K562 (cell line): ENCODE measurements at regions not wholly inside any gene's neighbourhood (a gene's known extent, or its start where the extent isn't known, plus 50 kb on each side); places are given as distances from the start of the nearest gene placed in this dataset.

Source experiments
- CBX1 ChIP-seq: sonication (generic); IDR thresholded peaks from 2 replicates; pipeline ENCODE4 v1.6.1; 2016; ENCODE audit warnings: antibody characterized with exemption, low read depth, mild to moderate bottlenecking
- ELF1 ChIP-seq: fragments of 200-800 bp; sonication (Bioruptor generic); IDR thresholded peaks from 2 replicates; pipeline ENCODE4 v1.6.1; 2016; ENCODE audit warnings: missing genetic modification characterization, missing compliant biosample characterization
- EP300 ChIP-seq: IDR thresholded peaks from 2 replicates; pipeline ENCODE4 v1.6.1; 2012; ENCODE audit warnings: low read length, improper control_type of control experiment
- ESRRA ChIP-seq: fragments of 450-650 bp; IDR thresholded peaks from 2 replicates; pipeline ENCODE4 v1.6.1; 2014; ENCODE audit warnings: low read depth, mild to moderate bottlenecking, moderate library complexity, borderline replicate concordance
- NBN ChIP-seq: fragments of 450-650 bp; IDR thresholded peaks from 2 replicates; pipeline ENCODE4 v1.6.1; 2016; ENCODE audit warnings: low read depth, mild to moderate bottlenecking
- SREBF1 ChIP-seq: fragments of 150-350 bp; IDR thresholded peaks from 2 replicates; pipeline ENCODE4 v1.6.1; 2014; ENCODE audit warnings: antibody characterized with exemption, low read depth, low read length, borderline replicate concordance
- ZBTB1 ChIP-seq: sonication (generic); formaldehyde crosslinking; IDR thresholded peaks from 2 replicates; pipeline ENCODE4 v1.8.1; 2023; ENCODE audit warnings: missing genetic modification reagents, low read depth, mild to moderate bottlenecking, borderline replicate concordance
- TF ChIP-seq, protein P1 (sequence below): fragments of 250-450 bp; sonication (Bioruptor Pico); IDR thresholded peaks from 2 replicates; pipeline ENCODE4 v1.4.0; 2020; ENCODE audit warnings: mild to moderate bottlenecking, moderate library complexity
- TF ChIP-seq, protein P2 (sequence below), 2 experiments: fragments of 450-650 bp; IDR thresholded peaks; 2 replicates each; pipeline ENCODE4 v1.6.1; 2018; ENCODE audit warnings: mild to moderate bottlenecking in 2 of 2, low read depth in 1 of 2; ENCODE audit not compliant: partially characterized antibody in 2 of 2

DNA sequence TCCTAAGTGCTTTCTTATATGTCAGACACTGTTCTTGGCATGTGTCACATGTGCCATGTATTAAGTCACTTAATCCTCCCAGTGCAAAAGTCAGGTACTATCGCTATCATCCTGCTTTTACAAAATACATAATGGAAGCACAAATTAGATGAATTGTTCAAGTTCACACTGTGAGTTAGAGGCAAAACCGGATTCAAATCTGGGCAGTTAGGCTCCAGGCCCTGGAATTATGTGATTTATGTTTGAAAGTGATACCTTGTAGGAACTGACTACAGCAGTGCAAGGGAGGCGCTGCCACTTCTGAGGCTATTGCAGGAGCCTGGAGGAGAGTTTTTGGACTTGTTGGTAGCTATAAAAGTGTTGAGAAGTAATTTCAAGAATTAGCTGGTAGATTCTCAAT, 358.3 kb downstream of the HLX start:
- TF ChIP-seq ESRRA, result no peak
- TF ChIP-seq, protein P1, sequence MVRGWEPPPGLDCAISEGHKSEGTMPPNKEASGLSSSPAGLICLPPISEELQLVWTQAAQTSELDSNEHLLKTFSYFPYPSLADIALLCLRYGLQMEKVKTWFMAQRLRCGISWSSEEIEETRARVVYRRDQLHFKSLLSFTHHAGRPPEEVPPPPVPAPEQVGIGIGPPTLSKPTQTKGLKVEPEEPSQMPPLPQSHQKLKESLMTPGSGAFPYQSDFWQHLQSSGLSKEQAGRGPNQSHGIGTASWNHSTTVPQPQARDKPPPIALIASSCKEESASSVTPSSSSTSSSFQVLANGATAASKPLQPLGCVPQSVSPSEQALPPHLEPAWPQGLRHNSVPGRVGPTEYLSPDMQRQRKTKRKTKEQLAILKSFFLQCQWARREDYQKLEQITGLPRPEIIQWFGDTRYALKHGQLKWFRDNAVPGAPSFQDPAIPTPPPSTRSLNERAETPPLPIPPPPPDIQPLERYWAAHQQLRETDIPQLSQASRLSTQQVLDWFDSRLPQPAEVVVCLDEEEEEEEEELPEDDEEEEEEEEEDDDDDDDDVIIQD (CRISPR knock-in tag), result no peak
- TF ChIP-seq CBX1, result no peak
- TF ChIP-seq SREBF1, result no peak
- TF ChIP-seq NBN, result no peak
- no peak for TF ChIP-seq ELF1 (tag)
- no peak for TF ChIP-seq EP300
- TF ChIP-seq, protein P2, sequence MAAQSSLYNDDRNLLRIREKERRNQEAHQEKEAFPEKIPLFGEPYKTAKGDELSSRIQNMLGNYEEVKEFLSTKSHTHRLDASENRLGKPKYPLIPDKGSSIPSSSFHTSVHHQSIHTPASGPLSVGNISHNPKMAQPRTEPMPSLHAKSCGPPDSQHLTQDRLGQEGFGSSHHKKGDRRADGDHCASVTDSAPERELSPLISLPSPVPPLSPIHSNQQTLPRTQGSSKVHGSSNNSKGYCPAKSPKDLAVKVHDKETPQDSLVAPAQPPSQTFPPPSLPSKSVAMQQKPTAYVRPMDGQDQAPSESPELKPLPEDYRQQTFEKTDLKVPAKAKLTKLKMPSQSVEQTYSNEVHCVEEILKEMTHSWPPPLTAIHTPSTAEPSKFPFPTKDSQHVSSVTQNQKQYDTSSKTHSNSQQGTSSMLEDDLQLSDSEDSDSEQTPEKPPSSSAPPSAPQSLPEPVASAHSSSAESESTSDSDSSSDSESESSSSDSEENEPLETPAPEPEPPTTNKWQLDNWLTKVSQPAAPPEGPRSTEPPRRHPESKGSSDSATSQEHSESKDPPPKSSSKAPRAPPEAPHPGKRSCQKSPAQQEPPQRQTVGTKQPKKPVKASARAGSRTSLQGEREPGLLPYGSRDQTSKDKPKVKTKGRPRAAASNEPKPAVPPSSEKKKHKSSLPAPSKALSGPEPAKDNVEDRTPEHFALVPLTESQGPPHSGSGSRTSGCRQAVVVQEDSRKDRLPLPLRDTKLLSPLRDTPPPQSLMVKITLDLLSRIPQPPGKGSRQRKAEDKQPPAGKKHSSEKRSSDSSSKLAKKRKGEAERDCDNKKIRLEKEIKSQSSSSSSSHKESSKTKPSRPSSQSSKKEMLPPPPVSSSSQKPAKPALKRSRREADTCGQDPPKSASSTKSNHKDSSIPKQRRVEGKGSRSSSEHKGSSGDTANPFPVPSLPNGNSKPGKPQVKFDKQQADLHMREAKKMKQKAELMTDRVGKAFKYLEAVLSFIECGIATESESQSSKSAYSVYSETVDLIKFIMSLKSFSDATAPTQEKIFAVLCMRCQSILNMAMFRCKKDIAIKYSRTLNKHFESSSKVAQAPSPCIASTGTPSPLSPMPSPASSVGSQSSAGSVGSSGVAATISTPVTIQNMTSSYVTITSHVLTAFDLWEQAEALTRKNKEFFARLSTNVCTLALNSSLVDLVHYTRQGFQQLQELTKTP (IDR thresholded peaks at IDR 0.05; ENCODE audit: low read depth in 1 of 2, partially characterized antibody in 2 of 2), result no peak
- TF ChIP-seq ZBTB1 (CRISPR knock-in tag), result no peak
